HS-5 (cell line): ENCODE measurements at regions not wholly inside any gene's neighbourhood (a gene's known extent, or its start where the extent isn't known, plus 50 kb on each side); places are given as distances from the start of the nearest gene placed in this dataset.
A peak's percentile ranks its signal among the peaks of the same experiment; 100 is the strongest.
"Not testable (repeated sequence)": the region's sequence is repeated elsewhere in the genome, so short reads cannot be mapped to it uniquely, and the experiment has no call there.

Experiments used
- DNase-seq: peaks from one replicate; pipeline ENCODE4 v3.0.0-alpha.2; 2012; ENCODE audit warnings: low read depth

GRCh38 chr20:53800418-53800817, 206.8 kb upstream of the ZNF217 start:
- no peak for DNase-seq

GRCh38 chr20:53797085-53797484, 203.4 kb upstream of the ZNF217 start:
- DNase-seq = no peak

- DNase-seq = peak; percentile 79
Measured at GRCh38 chr20:53795170-53795569, 201.5 kb upstream of the ZNF217 start.

GRCh38 chr20:53794529-53795115, 201.0 kb upstream of the ZNF217 start:
- no peak for DNase-seq

GRCh38 chr20:53793783-53794383, 200.2 kb upstream of the ZNF217 start:
- DNase-seq = no peak

- no peak for DNase-seq
Measured at GRCh38 chr20:53792946-53793536, 199.4 kb upstream of the ZNF217 start.

- DNase-seq = no peak
Measured at GRCh38 chr20:53789989-53790675, 196.5 kb upstream of the ZNF217 start.

GRCh38 chr20:53788253-53789022, 194.8 kb upstream of the ZNF217 start:
- no peak for DNase-seq

GRCh38 chr20:53787491-53787931, 193.9 kb upstream of the ZNF217 start:
- DNase-seq = not testable (repeated sequence)

- no peak for DNase-seq
Measured at GRCh38 chr20:53786445-53787267, 193.0 kb upstream of the ZNF217 start.

- DNase-seq = no peak
Measured at GRCh38 chr20:53786071-53786444, 192.4 kb upstream of the ZNF217 start.

- DNase-seq = no peak
Measured at GRCh38 chr20:53785320-53785719, 191.7 kb upstream of the ZNF217 start.

GRCh38 chr20:53783768-53784167, 190.1 kb upstream of the ZNF217 start:
- no peak for DNase-seq

- DNase-seq = no peak
Measured at GRCh38 chr20:53782612-53783246, 189.1 kb upstream of the ZNF217 start.

- no peak for DNase-seq
Measured at GRCh38 chr20:53779822-53780221, 186.2 kb upstream of the ZNF217 start.

- DNase-seq = no peak
Measured at GRCh38 chr20:53778736-53779135, 185.1 kb upstream of the ZNF217 start.

- DNase-seq = no peak
Measured at GRCh38 chr20:53778041-53778516, 184.4 kb upstream of the ZNF217 start.

- DNase-seq = not testable (repeated sequence)
Measured at GRCh38 chr20:53777402-53777801, 183.8 kb upstream of the ZNF217 start.

- no peak for DNase-seq
Measured at GRCh38 chr20:53776858-53777257, 183.2 kb upstream of the ZNF217 start.

- peak; percentile 100 for DNase-seq
Measured at GRCh38 chr20:53774461-53775203, 181.0 kb upstream of the ZNF217 start.
